OCI-LY1 (cell line): ENCODE measurements at regions not wholly inside any gene's neighbourhood (a gene's known extent, or its start where the extent isn't known, plus 50 kb on each side); places are given as distances from the start of the nearest gene placed in this dataset.
A peak's percentile ranks its signal among the peaks of the same experiment; 100 is the strongest.

Experiments used
- H2AFZ ChIP-seq: fragments of 200-600 bp; sonication (generic), shearing (Covaris generic); 2 replicates; pipeline ENCODE4 v1.6.0; 2014; ENCODE audit warnings: antibody characterized with exemption, mild to moderate bottlenecking, low read length
- H3F3A ChIP-seq: fragments of 200-600 bp; sonication (generic), shearing (Covaris generic); 2 replicates; pipeline ENCODE4 v1.6.0; 2014; ENCODE audit warnings: mild to moderate bottlenecking, antibody characterized with exemption, low read length, moderate library complexity; ENCODE audit not compliant: insufficient read depth
- H3K27ac ChIP-seq: fragments of 200-600 bp; sonication (generic); 2 replicates; pipeline ENCODE4 v1.5.1; 2014; ENCODE audit warnings: low read length, mixed run types, mild to moderate bottlenecking, low read depth; ENCODE audit not compliant: poor library complexity, severe bottlenecking
- H3K27me3 ChIP-seq: fragments of 200-600 bp; sonication (generic); 2 replicates; pipeline ENCODE4 v1.6.0; 2014; ENCODE audit warnings: antibody characterized with exemption, mild to moderate bottlenecking, low read length, moderate library complexity; ENCODE audit not compliant: insufficient read depth
- H3K36me3 ChIP-seq: fragments of 200-600 bp; sonication (generic); 2 replicates; pipeline ENCODE4 v1.6.1; 2014; ENCODE audit warnings: mild to moderate bottlenecking, antibody characterized with exemption, low read length, moderate library complexity, mixed read lengths; ENCODE audit not compliant: insufficient read depth
- H3K4me1 ChIP-seq: fragments of 200-600 bp; sonication (generic); 2 replicates; pipeline ENCODE4 v1.5.1; 2014; ENCODE audit warnings: mild to moderate bottlenecking, low read length, moderate library complexity; ENCODE audit not compliant: insufficient read depth, severe bottlenecking
- H3K4me2 ChIP-seq: fragments of 200-600 bp; sonication (generic), shearing (Covaris generic); 2 replicates; pipeline ENCODE4 v1.6.1; 2014; ENCODE audit warnings: low read length
- H3K4me3 ChIP-seq: fragments of 200-600 bp; sonication (generic); 2 replicates; pipeline ENCODE4 v1.5.1; 2014; ENCODE audit warnings: low read length, low read depth, mild to moderate bottlenecking, mixed read lengths; ENCODE audit not compliant: poor library complexity, severe bottlenecking
- H3K79me2 ChIP-seq: fragments of 200-600 bp; shearing (Covaris generic); 2 replicates; pipeline ENCODE4 v1.6.1; 2016; ENCODE audit warnings: mixed run types, low read length, mixed read lengths; ENCODE audit not compliant: insufficient read depth
- H3K9ac ChIP-seq: fragments of 200-600 bp; sonication (generic), shearing (Covaris generic); 2 replicates; pipeline ENCODE4 v1.6.1; 2014; ENCODE audit warnings: mild to moderate bottlenecking, low read length, mixed read lengths
- H3K9me2 ChIP-seq: fragments of 200-600 bp; sonication (generic), shearing (Covaris generic); 2 replicates; pipeline ENCODE4 v1.6.1; 2014; ENCODE audit warnings: low read depth, mild to moderate bottlenecking, low read length, mixed read lengths
- H3K9me3 ChIP-seq: fragments of 200-600 bp; shearing (Covaris generic); 2 replicates; pipeline ENCODE4 v1.6.1; 2014; ENCODE audit warnings: low read length, mixed read lengths
- H4K20me1 ChIP-seq: fragments of 200-600 bp; sonication (generic), shearing (Covaris generic); 2 replicates; pipeline ENCODE4 v1.6.0; 2016; ENCODE audit warnings: mild to moderate bottlenecking, low read length; ENCODE audit not compliant: insufficient read depth
- CTCF ChIP-seq: fragments of 200-600 bp; sonication (generic), shearing (Covaris generic); IDR thresholded peaks from 2 replicates; pipeline ENCODE4 v1.5.1; 2017; ENCODE audit warnings: mild to moderate bottlenecking, antibody characterized with exemption, low read length, moderate library complexity, mixed read lengths
- EZH2 ChIP-seq: fragments of 200-600 bp; sonication (generic), shearing (Covaris generic); IDR thresholded peaks from 2 replicates; pipeline ENCODE4 v1.8.0; 2017; ENCODE audit warnings: borderline replicate concordance, mixed run types, mild to moderate bottlenecking, antibody characterized with exemption, low read length, moderate library complexity, mixed read lengths

- Histone ChIP-seq H3F3A (no peaks in the 10 kb centered on the region), H3K9me3 (no peaks in the 10 kb centered on the region), H3K36me3 (no peaks in the 10 kb centered on the region), H3K27me3 (no peaks in the 10 kb centered on the region), H3K9me2 (no peaks in the 10 kb centered on the region), H3K27ac (no peak overlapping the region), H3K79me2 (no peaks in the 10 kb centered on the region), H3K4me3 (no peak overlapping the region), H2AFZ (no peak overlapping the region), H3K4me2 (no peak overlapping the region), H3K9ac (no peak overlapping the region), H4K20me1 (no peaks in the 10 kb centered on the region), H3K4me1 (no peaks in the 10 kb centered on the region)
- no peak for TF ChIP-seq CTCF
- TF ChIP-seq EZH2 = no peak
These were observed 344.5 kb downstream of the PRR16 start for GRCh38 chr5:120808606-120809005.

DNA sequence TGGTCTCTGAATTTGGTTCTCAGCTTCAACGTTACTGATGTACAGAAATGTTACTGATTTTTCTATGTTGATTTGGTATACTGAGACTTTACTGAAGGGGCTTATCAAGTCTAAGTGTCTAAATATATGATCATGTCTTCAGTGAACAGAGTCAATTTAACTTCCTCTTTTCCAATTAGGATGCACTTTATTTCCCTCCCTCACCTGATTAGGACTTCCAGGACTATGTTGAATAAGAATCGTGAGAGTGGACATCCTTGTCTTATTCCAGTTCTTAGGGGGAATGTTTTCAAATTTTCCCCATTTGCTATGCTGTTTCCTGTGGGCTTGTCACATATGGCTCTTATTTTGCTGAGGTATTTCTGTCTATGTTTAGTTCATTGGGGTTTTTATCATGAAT, 349.5 kb downstream of the PRR16 start:
- no peaks in the 10 kb centered on the region for H3K9me3 ChIP-seq
- H3K9ac ChIP-seq = no peak overlapping the region
- H3F3A ChIP-seq = no peaks in the 10 kb centered on the region
- H3K36me3 ChIP-seq = no peaks in the 10 kb centered on the region
- H3K9me2 ChIP-seq = no peaks in the 10 kb centered on the region
- H2AFZ ChIP-seq = no peak overlapping the region
- no peak overlapping the region for H3K4me2 ChIP-seq
- H3K27me3 ChIP-seq = no peaks in the 10 kb centered on the region
- no peaks in the 10 kb centered on the region for H3K79me2 ChIP-seq
- no peaks in the 10 kb centered on the region for H4K20me1 ChIP-seq
- no peak for TF ChIP-seq CTCF
- TF ChIP-seq EZH2 = no peak
- no peak overlapping the region for H3K27ac ChIP-seq
- no peaks in the 10 kb centered on the region for H3K4me1 ChIP-seq
- H3K4me3 ChIP-seq = no peak overlapping the region

DNA sequence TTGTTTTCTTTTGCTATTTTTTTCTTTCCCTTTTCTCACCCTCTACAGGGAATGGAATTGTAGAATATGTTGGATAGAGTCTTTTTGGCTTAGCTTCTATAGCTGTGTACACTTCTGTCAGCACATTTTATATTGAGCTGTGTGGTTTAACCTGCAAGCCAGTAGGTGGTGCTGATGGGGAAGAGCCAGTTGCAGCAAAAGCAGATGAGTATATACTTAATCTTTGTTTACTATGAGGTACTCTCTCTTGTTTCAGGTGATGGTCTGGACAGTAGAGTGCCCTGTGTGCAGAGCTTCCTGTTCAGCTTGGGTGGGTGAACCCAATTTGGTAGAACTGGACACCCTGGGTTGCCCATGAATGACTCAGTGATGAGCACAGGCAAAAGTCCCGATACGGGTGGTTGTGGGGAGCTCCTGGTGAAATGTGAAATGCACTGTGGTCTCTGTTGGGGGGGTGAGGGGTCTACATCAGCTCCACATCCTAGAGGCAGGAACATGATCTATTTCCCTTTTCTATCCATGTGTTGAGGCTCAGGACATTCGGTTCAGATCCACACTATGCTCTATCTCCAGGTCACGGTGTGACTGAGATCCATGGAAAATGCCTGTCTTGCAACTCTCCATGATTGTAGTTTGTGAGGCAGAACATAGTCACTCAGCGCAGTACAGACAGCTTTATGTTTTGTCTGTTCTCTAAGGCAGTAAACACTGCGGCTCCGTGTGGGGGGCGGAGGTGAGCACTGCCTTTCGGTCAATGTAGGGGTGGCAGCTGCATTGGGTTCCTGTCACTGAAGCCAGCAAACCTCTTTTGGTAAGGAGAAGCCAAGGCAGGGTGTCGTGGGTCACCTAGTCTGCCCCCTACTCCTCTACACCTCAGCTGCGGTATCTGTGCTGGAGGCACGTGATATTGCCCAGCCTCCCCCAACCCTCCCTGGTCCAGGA, 353.2 kb downstream of the PRR16 start:
- Histone ChIP-seq H4K20me1 (no peaks in the 10 kb centered on the region), H3K9me3 (no peaks in the 10 kb centered on the region), H3K27ac (no peak overlapping the region), H3K4me2 (no peak overlapping the region), H3K9me2 (no peaks in the 10 kb centered on the region), H3K79me2 (no peaks in the 10 kb centered on the region), H2AFZ (no peak overlapping the region), H3K27me3 (no peaks in the 10 kb centered on the region), H3K4me3 (no peak overlapping the region), H3K4me1 (no peaks in the 10 kb centered on the region), H3K36me3 (no peaks in the 10 kb centered on the region), H3K9ac (no peak overlapping the region), H3F3A (no peaks in the 10 kb centered on the region)
- TF ChIP-seq CTCF = peak; percentile 44; the same call in 1 of the 2 replicates
- no peak for TF ChIP-seq EZH2
